Kidney (tissue), 13 donors: ENCODE measurements at regions not wholly inside any gene's neighbourhood (a gene's known extent, or its start where the extent isn't known, plus 50 kb on each side); places are given as distances from the start of the nearest gene placed in this dataset.

Experiments used
- DNase-seq, 5 donors: peaks; one replicate each; pipeline ENCODE4 v3.0.0-alpha.2; 2013 to 2020
- FAIRE-seq: peaks from 2 replicates; lab custom pipeline; 2012; peaks lifted over from hg19 to GRCh38; lab: Jason Lieb, UNC
- H3K27ac ChIP-seq, 2 donors: one replicate each; pipeline ENCODE4 v1.7.0; 2013; ENCODE audit warnings: low read depth in 2 of 2, low read length in 2 of 2, inconsistent platforms in 1 of 2
- H3K27me3 ChIP-seq: one replicate; pipeline ENCODE4 v1.7.1; 2013; ENCODE audit warnings: low read length, inconsistent platforms; ENCODE audit not compliant: control insufficient read depth, insufficient read depth
- H3K36me3 ChIP-seq, 3 donors: one replicate each; pipeline versions ENCODE4 v1.7.0 to v1.7.1; 2013; ENCODE audit warnings: low read length in 3 of 3, control low read depth in 1 of 3, inconsistent platforms in 1 of 3; ENCODE audit not compliant: insufficient read depth in 3 of 3, control insufficient read depth in 2 of 3
- H3K4me1 ChIP-seq, 3 donors: one replicate each; pipeline versions ENCODE4 v1.7.0 to v1.7.1; 2013; ENCODE audit warnings: low read length in 3 of 3, inconsistent platforms in 1 of 3, low read depth in 1 of 3; ENCODE audit not compliant: control insufficient read depth in 2 of 3, insufficient read depth in 2 of 3
- H3K4me3 ChIP-seq, 3 donors: one replicate each; pipeline versions ENCODE4 v1.7.0 to v1.8.1; 2013; ENCODE audit warnings: low read length in 3 of 3, control low read depth in 1 of 3, inconsistent platforms in 1 of 3
- H3K9ac ChIP-seq, 3 donors: one replicate each; pipeline versions ENCODE4 v1.7.0 to v1.7.1; 2013; ENCODE audit warnings: low read length in 3 of 3, control low read depth in 1 of 3, inconsistent platforms in 1 of 3
- H3K9me3 ChIP-seq, 3 donors: one replicate each; pipeline versions ENCODE4 v1.7.0 to v1.7.1; 2013; ENCODE audit warnings: low read length in 3 of 3, control low read depth in 1 of 3, inconsistent platforms in 1 of 3; ENCODE audit not compliant: control insufficient read depth in 2 of 3, insufficient read depth in 1 of 3
- intact Hi-C: fragments of 100-400 bp; cut with DNase I; formaldehyde crosslinking; loops from one replicate; pipeline ENCODE4 v1.11.1; 2022
- TF ChIP-seq, protein P1 (sequence below): IDR thresholded peaks from 3 replicates; pipeline ENCODE4 v1.5.1; 2012; ENCODE audit warnings: mild to moderate bottlenecking, moderate library complexity, borderline replicate concordance; ENCODE audit not compliant: insufficient read depth; ENCODE audit errors: extremely low read depth
- donor health status: control.
- donor health status: control.
- donor health status: control.
- donor health status: control.
- donor health status: control.
- donor health status: DM: yes; HTN: yes; CAD: no.
- donor health status: Normal renal cell carcinoma (clear cell type).

DNA sequence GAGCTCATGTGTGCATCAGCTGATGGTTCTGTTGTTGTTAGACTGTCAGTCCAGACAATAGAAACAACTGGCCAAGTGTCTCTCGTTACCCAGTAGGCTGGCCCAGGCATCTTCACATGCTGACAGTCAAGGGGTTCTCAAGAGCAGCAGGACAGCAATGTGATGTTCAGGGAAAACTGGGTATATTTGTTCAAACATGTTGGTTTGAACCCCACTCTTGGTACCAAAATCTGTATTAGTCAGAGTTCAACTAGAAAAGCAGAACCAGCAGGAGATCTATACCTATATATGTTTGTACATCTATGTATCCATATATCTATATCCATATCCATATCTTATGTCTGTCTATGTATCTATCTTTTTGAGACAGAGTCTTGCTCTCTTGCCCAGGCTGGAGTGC lies 108.1 kb downstream of the LRRC70 start:
- H3K36me3 ChIP-seq = no peaks in the 10 kb centered on the region
- DNase-seq (no peak), FAIRE-seq (no peak)
- no peaks in the 10 kb centered on the region for H3K9me3 ChIP-seq
- intact Hi-C loops = no loop called here
- TF ChIP-seq, protein P1, sequence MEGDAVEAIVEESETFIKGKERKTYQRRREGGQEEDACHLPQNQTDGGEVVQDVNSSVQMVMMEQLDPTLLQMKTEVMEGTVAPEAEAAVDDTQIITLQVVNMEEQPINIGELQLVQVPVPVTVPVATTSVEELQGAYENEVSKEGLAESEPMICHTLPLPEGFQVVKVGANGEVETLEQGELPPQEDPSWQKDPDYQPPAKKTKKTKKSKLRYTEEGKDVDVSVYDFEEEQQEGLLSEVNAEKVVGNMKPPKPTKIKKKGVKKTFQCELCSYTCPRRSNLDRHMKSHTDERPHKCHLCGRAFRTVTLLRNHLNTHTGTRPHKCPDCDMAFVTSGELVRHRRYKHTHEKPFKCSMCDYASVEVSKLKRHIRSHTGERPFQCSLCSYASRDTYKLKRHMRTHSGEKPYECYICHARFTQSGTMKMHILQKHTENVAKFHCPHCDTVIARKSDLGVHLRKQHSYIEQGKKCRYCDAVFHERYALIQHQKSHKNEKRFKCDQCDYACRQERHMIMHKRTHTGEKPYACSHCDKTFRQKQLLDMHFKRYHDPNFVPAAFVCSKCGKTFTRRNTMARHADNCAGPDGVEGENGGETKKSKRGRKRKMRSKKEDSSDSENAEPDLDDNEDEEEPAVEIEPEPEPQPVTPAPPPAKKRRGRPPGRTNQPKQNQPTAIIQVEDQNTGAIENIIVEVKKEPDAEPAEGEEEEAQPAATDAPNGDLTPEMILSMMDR = no peak
- no peak overlapping the region for H3K27ac ChIP-seq
- no peaks in the 10 kb centered on the region for H3K27me3 ChIP-seq
- H3K9ac ChIP-seq = no peak overlapping the region
- no peaks in the 10 kb centered on the region for H3K4me1 ChIP-seq
- no peak overlapping the region for H3K4me3 ChIP-seq

- Histone ChIP-seq H3K9me3 (no peaks in the 10 kb centered on the region), H3K27ac (no peak overlapping the region), H3K4me3 (no peak overlapping the region), H3K27me3 (no peaks in the 10 kb centered on the region), H3K9ac (no peak overlapping the region), H3K4me1 (no peaks in the 10 kb centered on the region), H3K36me3 (no peaks in the 10 kb centered on the region)
- intact Hi-C loops = no loop called here
- DNase-seq (no peak), FAIRE-seq (no peak)
- TF ChIP-seq, protein P1 = no peak
Measured at GRCh38 chr5:62685221-62685620, 106.6 kb downstream of the LRRC70 start.

DNA sequence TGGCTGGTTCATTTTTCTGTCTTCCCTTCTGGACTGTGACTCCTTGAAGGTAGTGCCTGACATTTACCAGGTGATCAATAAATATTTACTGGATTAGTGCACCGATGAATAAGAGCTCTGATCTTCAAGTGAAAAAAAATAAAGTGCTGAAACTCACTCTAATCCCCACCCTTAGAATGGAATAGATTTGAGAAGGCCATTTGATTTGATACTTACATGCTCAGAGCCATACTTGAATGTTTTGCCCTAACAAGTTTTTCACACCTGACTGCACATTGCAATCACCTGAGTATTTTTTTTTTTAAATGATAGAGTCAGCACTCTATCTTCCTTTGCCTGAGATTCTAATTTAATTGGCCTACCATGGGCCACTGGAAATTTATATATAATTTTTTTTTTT lies 105.7 kb downstream of the LRRC70 start:
- no peak for DNase-seq
- no peak for FAIRE-seq
- no peaks in the 10 kb centered on the region for H3K4me1 ChIP-seq
- TF ChIP-seq, protein P1 = no peak
- peaks cover 0 to 3% (median 0%) of the 10 kb centered on the region in 3 donors for H3K9me3 ChIP-seq
- H3K27me3 ChIP-seq = no peaks in the 10 kb centered on the region
- no peak overlapping the region for H3K9ac ChIP-seq
- no peaks in the 10 kb centered on the region for H3K36me3 ChIP-seq
- H3K4me3 ChIP-seq = no peak overlapping the region
- intact Hi-C loops = no loop called here
- H3K27ac ChIP-seq = no peak overlapping the region

DNA sequence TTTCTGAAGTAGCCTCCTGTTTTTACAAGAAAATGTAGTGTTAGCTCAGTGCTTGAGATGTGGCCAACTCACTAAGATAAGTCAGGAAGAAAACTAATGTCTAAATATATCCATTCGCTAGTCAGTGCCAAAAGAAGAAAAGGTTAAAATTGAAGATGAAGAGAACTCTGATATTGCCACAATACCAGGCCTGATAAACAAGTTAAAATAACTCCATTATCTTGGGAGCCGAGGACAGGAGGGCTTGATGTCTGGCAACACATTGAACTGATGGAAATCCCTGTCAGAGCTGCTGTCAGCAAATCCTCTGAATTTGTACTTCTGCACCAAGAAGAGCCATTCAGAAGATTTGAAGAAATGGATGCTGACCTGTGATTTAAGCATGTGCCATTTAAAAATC lies 103.4 kb downstream of the LRRC70 start:
- DNase-seq (no peak), FAIRE-seq (no peak)
- Histone ChIP-seq H3K9ac (no peak overlapping the region), H3K4me1 (no peaks in the 10 kb centered on the region), H3K27ac (no peak overlapping the region), H3K27me3 (no peaks in the 10 kb centered on the region), H3K9me3 (peaks cover 0 to 4% (median 3%) of the 10 kb centered on the region in 3 donors), H3K4me3 (no peak overlapping the region), H3K36me3 (no peaks in the 10 kb centered on the region)
- TF ChIP-seq, protein P1 = no peak
- intact Hi-C loops = no loop called here
